ENCODE measurements at regions not wholly inside any gene's neighbourhood (a gene's known extent, or its start where the extent isn't known, plus 50 kb on each side); places are given as distances from the start of the nearest gene placed in this dataset.

- Histone ChIP-seq H3K79me1 (ENCODE audit: low read depth, low read length) (no peaks in the 10 kb centered on the region), H4K20me1 (replicated peaks in 1 of 2; ENCODE audit: control insufficient read depth in 1 of 2, insufficient read depth in 2 of 2, low read length in 2 of 2) (no peaks in the 10 kb centered on the region), H3K23me2 (ENCODE audit: low read depth, low read length) (no peaks in the 10 kb centered on the region), H3K4ac (replicated peaks; ENCODE audit: insufficient read length, low read depth, low read length) (no peak overlapping the region), H2AK5ac (ENCODE audit: low read depth, low read length) (no peak overlapping the region), H2BK12ac (ENCODE audit: low read depth, low read length) (no peak overlapping the region), H3K36me3 (ENCODE audit: control insufficient read depth in 2 of 4, insufficient read depth in 4 of 4, low read length in 3 of 4) (no peaks in the 10 kb centered on the region), H2BK15ac (ENCODE audit: low read length) (no peak overlapping the region), H2AFZ (ENCODE audit: low read length) (no peak overlapping the region), H3K4me1 (replicated peaks in 1 of 4; ENCODE audit: control insufficient read depth in 3 of 4, insufficient read depth in 4 of 4, low read length in 3 of 4) (no peaks in the 10 kb centered on the region), H3K4me3 (ENCODE audit: extremely low read depth in 1 of 4, insufficient read depth in 2 of 4, low read depth in 3 of 4, low read length in 4 of 4) (no peak overlapping the region), H3K27me3 (replicated peaks in 1 of 4; ENCODE audit: control insufficient read depth in 3 of 4, extremely low read depth in 1 of 4, insufficient read depth in 3 of 4, low read length in 3 of 4) (no peaks in the 10 kb centered on the region), H3K18ac (ENCODE audit: extremely low read depth, low read length) (no peak overlapping the region), H3K23ac (ENCODE audit: insufficient read length) (no peak overlapping the region), H3K9ac (replicated peaks in 1 of 4; ENCODE audit: extremely low read depth in 1 of 4, low read depth in 3 of 4, low read length in 3 of 4) (no peak overlapping the region), H4K8ac (ENCODE audit: extremely low read depth, insufficient read depth, low read length) (no peak overlapping the region), H3K14ac (ENCODE audit: insufficient read length) (no peak overlapping the region), H4K5ac (ENCODE audit: insufficient read length, low read depth, low read length) (no peak overlapping the region), H3K4me2 (ENCODE audit: insufficient read depth in 1 of 2, low read depth in 2 of 2, low read length in 2 of 2) (no peak overlapping the region), H4K91ac (replicated peaks; ENCODE audit: insufficient read length, low read length) (no peak overlapping the region), H2BK5ac (ENCODE audit: low read depth, low read length) (no peak overlapping the region), H3K79me2 (ENCODE audit: control insufficient read depth in 1 of 2, insufficient read depth in 2 of 2, low read length in 2 of 2) (no peaks in the 10 kb centered on the region), H3K56ac (replicated peaks; ENCODE audit: insufficient read length, low read depth, low read length) (no peak overlapping the region), H2BK20ac (ENCODE audit: low read length) (no peak overlapping the region), H2BK120ac (replicated peaks; ENCODE audit: low read depth, low read length) (no peak overlapping the region), H3K27ac (ENCODE audit: low read depth, low read length) (no peak overlapping the region), H3K9me3 (ENCODE audit: insufficient read depth in 2 of 2, low read depth in 1 of 2, low read length in 1 of 2) (no peaks in the 10 kb centered on the region)
- no peak for TF ChIP-seq RAD21 (IDR thresholded peaks at IDR 0.05 in 1 of 2, conservative IDR thresholded peaks at IDR 0.05 in 1 of 2; ENCODE audit: low read depth in 2 of 2, low read length in 2 of 2)
- no peak for TF ChIP-seq SP1 (IDR thresholded peaks at IDR 0.05; ENCODE audit: low read depth, low read length)
- no peak for TF ChIP-seq KDM5A (IDR thresholded peaks at IDR 0.05; ENCODE audit: low read length)
- TF ChIP-seq SIX5 (IDR thresholded peaks at IDR 0.05; ENCODE audit: low read depth, low read length): no peak
- TF ChIP-seq POLR2A (IDR thresholded peaks at IDR 0.05; ENCODE audit: control extremely low read depth in 1 of 2, low read depth in 2 of 2, low read length in 2 of 2): no peak
- TF ChIP-seq, protein P1, sequence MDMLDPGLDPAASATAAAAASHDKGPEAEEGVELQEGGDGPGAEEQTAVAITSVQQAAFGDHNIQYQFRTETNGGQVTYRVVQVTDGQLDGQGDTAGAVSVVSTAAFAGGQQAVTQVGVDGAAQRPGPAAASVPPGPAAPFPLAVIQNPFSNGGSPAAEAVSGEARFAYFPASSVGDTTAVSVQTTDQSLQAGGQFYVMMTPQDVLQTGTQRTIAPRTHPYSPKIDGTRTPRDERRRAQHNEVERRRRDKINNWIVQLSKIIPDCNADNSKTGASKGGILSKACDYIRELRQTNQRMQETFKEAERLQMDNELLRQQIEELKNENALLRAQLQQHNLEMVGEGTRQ (IDR thresholded peaks at IDR 0.05; ENCODE audit: low read length): no peak
- TF ChIP-seq ASH2L (IDR thresholded peaks at IDR 0.05; ENCODE audit: low read length): no peak
- no peak for TF ChIP-seq EZH2 (IDR thresholded peaks at IDR 0.05; ENCODE audit: low read depth, low read length, severe bottlenecking)
- no peak for TF ChIP-seq KDM1A (IDR thresholded peaks at IDR 0.05; ENCODE audit: borderline replicate concordance, low read length)
- no peak for TF ChIP-seq SP2 (IDR thresholded peaks at IDR 0.05; ENCODE audit: low read length)
- TF ChIP-seq CTBP2 (IDR thresholded peaks at IDR 0.05; ENCODE audit: borderline replicate concordance, insufficient read depth, insufficient read length, low read length): no peak
- TF ChIP-seq, protein P2, sequence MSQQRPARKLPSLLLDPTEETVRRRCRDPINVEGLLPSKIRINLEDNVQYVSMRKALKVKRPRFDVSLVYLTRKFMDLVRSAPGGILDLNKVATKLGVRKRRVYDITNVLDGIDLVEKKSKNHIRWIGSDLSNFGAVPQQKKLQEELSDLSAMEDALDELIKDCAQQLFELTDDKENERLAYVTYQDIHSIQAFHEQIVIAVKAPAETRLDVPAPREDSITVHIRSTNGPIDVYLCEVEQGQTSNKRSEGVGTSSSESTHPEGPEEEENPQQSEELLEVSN (IDR thresholded peaks at IDR 0.05): no peak
- TF ChIP-seq BRCA1 (IDR thresholded peaks at IDR 0.05; ENCODE audit: low read depth, low read length): no peak
- ChIA-PET CTCF (ENCODE audit: partially characterized antibody) (interaction anchor here (1.1 to 1.6 kb wide), 2 partner anchors 19 to 310 kb away, joined by 3 read pairs; no protein-coding TSS in a partner anchor), POLR2A (ENCODE audit: partially characterized antibody) (no interaction called here)
- WGBS, 2 experiments (ENCODE audit: extremely low coverage in 1 of 2, insufficient coverage in 1 of 2, insufficient read length in 1 of 2, insufficient replicate concordance in 2 of 2, low coverage in 1 of 2, low lambda C conversion rate in 2 of 2, missing lambda C conversion rate in 1 of 2): 94% methylated on average over 2 of the region's 2 CpGs; no CpG with 5 or more reads in 1 of the 2 experiments
- no peak for DNase-seq (ENCODE audit: low read depth in 1 of 2, low spot score in 2 of 2)
- no peak for FAIRE-seq
Observed at GRCh38 chr5:98458004-98458403, 315.5 kb upstream of the RGMB start.

Data from H1 (cell line).